OCI-LY3 (cell line): ENCODE measurements at regions not wholly inside any gene's neighbourhood (a gene's known extent, or its start where the extent isn't known, plus 50 kb on each side); places are given as distances from the start of the nearest gene placed in this dataset.

ENCODE experiments used
- EZH2phosphoT487 ChIP-seq: fragments of 200-600 bp; shearing (Covaris generic); IDR thresholded peaks from 2 replicates; pipeline ENCODE4 v1.6.1; 2018; ENCODE audit warnings: antibody characterized with exemption, mixed run types, low read depth
- TF ChIP-seq, protein P1 (sequence below): fragments of 200-600, 300-600 bp; sonication (generic); IDR thresholded peaks from 2 replicates; pipeline ENCODE4 v1.5.1; 2014; ENCODE audit warnings: antibody characterized with exemption, low read length, low read depth

DNA sequence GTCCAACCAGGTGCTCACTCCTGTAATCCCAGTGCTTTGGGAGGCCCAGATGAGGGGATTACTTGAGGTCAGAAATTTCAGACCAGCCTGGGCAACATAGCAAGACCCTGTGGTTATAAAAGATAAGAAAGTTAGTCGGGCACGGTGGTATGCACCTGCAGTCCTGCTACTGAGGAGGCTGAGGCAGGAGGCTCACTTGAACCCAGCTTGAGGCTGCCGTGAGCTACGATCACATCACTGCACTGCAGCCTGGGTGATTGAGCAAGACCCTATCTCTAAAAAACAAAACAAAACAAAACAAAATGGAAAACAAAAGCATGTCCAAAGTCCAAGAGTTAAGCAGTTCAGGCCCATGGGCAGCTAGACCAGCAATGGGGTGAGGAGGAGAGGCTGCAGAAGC, 143.2 kb downstream of the IRX5 start:
- TF ChIP-seq, protein P1, sequence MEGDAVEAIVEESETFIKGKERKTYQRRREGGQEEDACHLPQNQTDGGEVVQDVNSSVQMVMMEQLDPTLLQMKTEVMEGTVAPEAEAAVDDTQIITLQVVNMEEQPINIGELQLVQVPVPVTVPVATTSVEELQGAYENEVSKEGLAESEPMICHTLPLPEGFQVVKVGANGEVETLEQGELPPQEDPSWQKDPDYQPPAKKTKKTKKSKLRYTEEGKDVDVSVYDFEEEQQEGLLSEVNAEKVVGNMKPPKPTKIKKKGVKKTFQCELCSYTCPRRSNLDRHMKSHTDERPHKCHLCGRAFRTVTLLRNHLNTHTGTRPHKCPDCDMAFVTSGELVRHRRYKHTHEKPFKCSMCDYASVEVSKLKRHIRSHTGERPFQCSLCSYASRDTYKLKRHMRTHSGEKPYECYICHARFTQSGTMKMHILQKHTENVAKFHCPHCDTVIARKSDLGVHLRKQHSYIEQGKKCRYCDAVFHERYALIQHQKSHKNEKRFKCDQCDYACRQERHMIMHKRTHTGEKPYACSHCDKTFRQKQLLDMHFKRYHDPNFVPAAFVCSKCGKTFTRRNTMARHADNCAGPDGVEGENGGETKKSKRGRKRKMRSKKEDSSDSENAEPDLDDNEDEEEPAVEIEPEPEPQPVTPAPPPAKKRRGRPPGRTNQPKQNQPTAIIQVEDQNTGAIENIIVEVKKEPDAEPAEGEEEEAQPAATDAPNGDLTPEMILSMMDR = no peak
- TF ChIP-seq EZH2phosphoT487 = no peak
